HG03159 (cell line): ENCODE measurements at regions not wholly inside any gene's neighbourhood (a gene's known extent, or its start where the extent isn't known, plus 50 kb on each side); places are given as distances from the start of the nearest gene placed in this dataset.

ENCODE experiments used
- ATAC-seq: cut with Tn5 transposase; IDR thresholded peaks from one replicate; pipeline ENCODE4 v1.9.1; 2021; ENCODE audit warnings: mild to moderate bottlenecking, moderate library complexity; ENCODE audit not compliant: unreplicated experiment

GRCh38 chr3:161987933-161988332 lies 491.3 kb downstream of the OTOL1 start:
- ATAC-seq = no peak

GRCh38 chr3:161989012-161989411 lies 492.4 kb downstream of the OTOL1 start:
- no peak for ATAC-seq

GRCh38 chr3:161990036-161990435 lies 493.4 kb downstream of the OTOL1 start:
- ATAC-seq = no peak

- no peak for ATAC-seq
Measured at GRCh38 chr3:161991901-161992540, 495.4 kb downstream of the OTOL1 start.

GRCh38 chr3:161999846-162000245 lies 503.2 kb downstream of the OTOL1 start:
- ATAC-seq = no peak

GRCh38 chr3:162007722-162008121 lies 511.1 kb downstream of the OTOL1 start:
- ATAC-seq = no peak

- no peak for ATAC-seq
Measured at GRCh38 chr3:162012633-162013032, 516.0 kb downstream of the OTOL1 start.

- no peak for ATAC-seq
Measured at GRCh38 chr3:162014284-162014683, 517.7 kb downstream of the OTOL1 start.

GRCh38 chr3:162015856-162016255 lies 519.2 kb downstream of the OTOL1 start:
- ATAC-seq = no peak

GRCh38 chr3:162019817-162020216 lies 523.2 kb downstream of the OTOL1 start:
- no peak for ATAC-seq

- ATAC-seq = no peak
Measured at GRCh38 chr3:162021206-162021605, 524.6 kb downstream of the OTOL1 start.

GRCh38 chr3:162022911-162023310 lies 526.3 kb downstream of the OTOL1 start:
- no peak for ATAC-seq

- no peak for ATAC-seq
Measured at GRCh38 chr3:162029736-162030135, 533.1 kb downstream of the OTOL1 start.

- no peak for ATAC-seq
Measured at GRCh38 chr3:162034368-162034767, 537.8 kb downstream of the OTOL1 start.

- ATAC-seq = no peak
Measured at GRCh38 chr3:162041622-162042021, 545.0 kb downstream of the OTOL1 start.

GRCh38 chr3:162052636-162053035 lies 556.0 kb downstream of the OTOL1 start:
- no peak for ATAC-seq

GRCh38 chr3:162072656-162073164 lies 576.1 kb downstream of the OTOL1 start:
- ATAC-seq = no peak

- no peak for ATAC-seq
Measured at GRCh38 chr3:162073422-162073975, 576.9 kb downstream of the OTOL1 start.

GRCh38 chr3:162077108-162077507 lies 580.5 kb downstream of the OTOL1 start:
- no peak for ATAC-seq

- no peak for ATAC-seq
Measured at GRCh38 chr3:162082516-162082915, 585.9 kb downstream of the OTOL1 start.

- no peak for ATAC-seq
Measured at GRCh38 chr3:162087361-162087760, 590.8 kb downstream of the OTOL1 start.

GRCh38 chr3:162092751-162093150 lies 596.1 kb downstream of the OTOL1 start:
- no peak for ATAC-seq

- ATAC-seq = no peak
Measured at GRCh38 chr3:162094301-162094700, 597.7 kb downstream of the OTOL1 start.
